Ishikawa (cell line): ENCODE measurements at regions not wholly inside any gene's neighbourhood (a gene's known extent, or its start where the extent isn't known, plus 50 kb on each side); places are given as distances from the start of the nearest gene placed in this dataset.

Experiments
- CEBPB ChIP-seq: IDR thresholded peaks from 2 replicates; pipeline ENCODE4 v1.6.1; 2012
- CREB1 ChIP-seq: IDR thresholded peaks from 2 replicates; pipeline ENCODE4 v1.6.1; 2012; ENCODE audit warnings: low read depth
- MAX ChIP-seq: IDR thresholded peaks from 2 replicates; pipeline ENCODE4 v1.6.1; 2012
- RAD21 ChIP-seq: IDR thresholded peaks from 2 replicates; pipeline ENCODE4 v1.6.1; 2012; ENCODE audit warnings: low read depth
- TAF1 ChIP-seq: IDR thresholded peaks from 2 replicates; pipeline ENCODE4 v1.6.1; 2012; ENCODE audit warnings: low read depth, mild to moderate bottlenecking
- TCF12 ChIP-seq: IDR thresholded peaks from 2 replicates; pipeline ENCODE4 v1.6.1; 2012; ENCODE audit warnings: low read depth
- TEAD4 ChIP-seq: IDR thresholded peaks from 2 replicates; pipeline ENCODE4 v1.6.1; 2012
- USF1 ChIP-seq: IDR thresholded peaks from 2 replicates; pipeline ENCODE4 v1.6.1; 2012

GRCh38 chr2:216316743-216317142 lies 55.5 kb downstream of the MARCHF4 start:
- no peak for TF ChIP-seq USF1
- no peak for TF ChIP-seq TAF1
- TF ChIP-seq RAD21 = no peak
- no peak for TF ChIP-seq TEAD4
- no peak for TF ChIP-seq TCF12
- no peak for TF ChIP-seq MAX
- no peak for TF ChIP-seq CEBPB
- TF ChIP-seq CREB1 = no peak
